Endothelial cell of umbilical vein (primary cell): ENCODE measurements at regions not wholly inside any gene's neighbourhood (a gene's known extent, or its start where the extent isn't known, plus 50 kb on each side); places are given as distances from the start of the nearest gene placed in this dataset.

Experiments used
- BruUV-seq: library from RNA; stranded (reverse); fragments of 400-500 nt; replicated peaks from 2 replicates; lab custom pipeline; 2021; lab: Mats Ljungman, UMichigan
- CTCF ChIA-PET: fragments of 300-600, 350-600 bp; sonication (Branson Sonifier 250); formaldehyde crosslinking; loops from one replicate; lab custom pipeline; 2021; ENCODE audit warnings: antibody characterized with exemption, inconsistent platforms; lab: Charles Lee
- POLR2A ChIA-PET: fragments of 300-600, 350-600 bp; sonication (Branson Sonifier 250); formaldehyde crosslinking; loops from one replicate; lab custom pipeline; 2021; ENCODE audit warnings: antibody characterized with exemption, inconsistent platforms; lab: Charles Lee
- DNase-seq: peaks from one replicate; pipeline ENCODE4 v3.0.0-alpha.2; 2011; ENCODE audit warnings: low read depth, low spot score
- FAIRE-seq: peaks from 2 replicates; lab custom pipeline; 2011; peaks lifted over from hg19 to GRCh38; lab: Jason Lieb, UNC
- H2AFZ ChIP-seq: 2 replicates; pipeline ENCODE4 v1.6.0; 2012; ENCODE audit warnings: low read depth, low read length, control low read depth, inconsistent platforms
- H3K27ac ChIP-seq: 2 replicates; pipeline ENCODE4 v1.5.1; 2011; ENCODE audit warnings: low read depth, mild to moderate bottlenecking, control low read depth, low read length, moderate library complexity; ENCODE audit not compliant: insufficient read depth
- H3K27me3 ChIP-seq, 2 experiments: 2 replicates each; pipeline versions ENCODE4 v1.6.0 to v1.6.1; 2011; ENCODE audit warnings: low read length in 2 of 2, mixed read lengths in 1 of 2; ENCODE audit not compliant: control insufficient read depth in 2 of 2, insufficient read depth in 2 of 2
- H3K36me3 ChIP-seq, 2 experiments: 2 replicates in 1 of 2; 3 replicates in 1 of 2; pipeline ENCODE4 v1.5.1; 2011; ENCODE audit warnings: low read length in 2 of 2, mild to moderate bottlenecking in 1 of 2, moderate library complexity in 1 of 2; ENCODE audit not compliant: control insufficient read depth in 2 of 2, insufficient read depth in 2 of 2; ENCODE audit errors: extremely low read depth in 1 of 2
- H3K4me1 ChIP-seq: 3 replicates; pipeline ENCODE4 v1.5.1; 2011; ENCODE audit warnings: mild to moderate bottlenecking, low read length; ENCODE audit not compliant: control insufficient read depth, insufficient read depth; ENCODE audit errors: extremely low read depth
- H3K4me2 ChIP-seq: 2 replicates; pipeline ENCODE4 v1.6.1; 2011; ENCODE audit warnings: low read length, control low read depth, mixed read lengths; ENCODE audit not compliant: insufficient read depth
- H3K4me3 ChIP-seq, 3 experiments: fragments of 200-600 bp in 1 of 3; sonication (generic), shearing (Covaris generic) in 1 of 3; replicated peaks in 1 of 3; 2 replicates each; pipeline ENCODE4 v1.5.1; 2011 to 2016; ENCODE audit warnings: control low read depth in 3 of 3, low read length in 3 of 3, mild to moderate bottlenecking in 2 of 3, inconsistent platforms in 1 of 3, low read depth in 1 of 3, moderate library complexity in 1 of 3; ENCODE audit not compliant: insufficient read depth in 1 of 3
- H3K79me2 ChIP-seq: 2 replicates; pipeline ENCODE4 v1.6.0; 2012; ENCODE audit warnings: low read length, inconsistent platforms; ENCODE audit not compliant: control insufficient read depth, insufficient read depth
- H3K9ac ChIP-seq: replicated peaks from 2 replicates; pipeline ENCODE3; 2011; ENCODE audit warnings: low read length, control low read depth; ENCODE audit not compliant: insufficient read depth; ENCODE audit errors: extremely low read depth
- H3K9me1 ChIP-seq: replicated peaks from 3 replicates; pipeline ENCODE4 v1.6.0; 2011; ENCODE audit warnings: mild to moderate bottlenecking, low read length; ENCODE audit not compliant: control insufficient read depth, insufficient read depth; ENCODE audit errors: extremely low read depth
- H3K9me3 ChIP-seq: replicated peaks from 2 replicates; pipeline ENCODE4 v1.5.1; 2012; ENCODE audit warnings: low read length, inconsistent platforms; ENCODE audit not compliant: control insufficient read depth, insufficient read depth
- H4K20me1 ChIP-seq: replicated peaks from 2 replicates; pipeline ENCODE3; 2011; ENCODE audit warnings: mild to moderate bottlenecking, low read length; ENCODE audit not compliant: control insufficient read depth, insufficient read depth; ENCODE audit errors: extremely low read depth
- FOS ChIP-seq: IDR thresholded peaks from 2 replicates; pipeline ENCODE4 v1.6.1; 2011; ENCODE audit warnings: mild to moderate bottlenecking, low read length, moderate library complexity, borderline replicate concordance; ENCODE audit not compliant: insufficient read depth
- GATA2 ChIP-seq: IDR thresholded peaks from 2 replicates; pipeline ENCODE4 v1.7.0; 2011; ENCODE audit warnings: low read depth, mild to moderate bottlenecking, moderate library complexity, mixed read lengths, low read length; ENCODE audit not compliant: insufficient read length, insufficient read depth
- JUN ChIP-seq: IDR thresholded peaks from 2 replicates; pipeline ENCODE4 v1.6.1; 2011; ENCODE audit warnings: borderline replicate concordance, low read depth; ENCODE audit not compliant: insufficient read length, insufficient read depth
- MYC ChIP-seq: IDR thresholded peaks from one replicate; pipeline ENCODE4 v1.6.1; 2011; ENCODE audit warnings: mild to moderate bottlenecking, low read depth, low read length
- POLR2A ChIP-seq: IDR thresholded peaks from 2 replicates; pipeline ENCODE4 v1.6.1; 2012; ENCODE audit warnings: low read depth, mild to moderate bottlenecking, control low read depth, low read length
- POLR2AphosphoS5 ChIP-seq: IDR thresholded peaks from 2 replicates; pipeline ENCODE4 v1.6.1; 2012; ENCODE audit warnings: low read depth, mild to moderate bottlenecking, control low read depth, low read length, moderate library complexity; ENCODE audit not compliant: insufficient read depth
- dilution Hi-C: fragments of 300-500 bp; cut with MboI; formaldehyde crosslinking; loops from one replicate; pipeline ENCODE4 v1.15.0; 2019; ENCODE audit warnings: low sequenced_read_pairs; ENCODE audit not compliant: extremely low pct_ligation_motif_present
- intact Hi-C: fragments of 100-400 bp; cut with micrococcal nuclease; formaldehyde crosslinking; loops from one replicate; pipeline ENCODE4 v1.10.0; 2022
- TF ChIP-seq, protein P1 (sequence below), 2 donors: IDR thresholded peaks; 1 replicate in 1 of 2; 2 replicates in 1 of 2; pipeline ENCODE4 v1.5.1; 2011; ENCODE audit warnings: low read length in 2 of 2, mild to moderate bottlenecking in 2 of 2, moderate library complexity in 2 of 2, control low read depth in 1 of 2, inconsistent platforms in 1 of 2, low read depth in 1 of 2; ENCODE audit not compliant: insufficient read depth in 1 of 2; ENCODE audit errors: extremely low read depth in 1 of 2
- TF ChIP-seq, protein P2 (sequence below): IDR thresholded peaks from 2 replicates; pipeline ENCODE4 v1.6.1; 2011; ENCODE audit not compliant: insufficient read depth, insufficient read length

DNA sequence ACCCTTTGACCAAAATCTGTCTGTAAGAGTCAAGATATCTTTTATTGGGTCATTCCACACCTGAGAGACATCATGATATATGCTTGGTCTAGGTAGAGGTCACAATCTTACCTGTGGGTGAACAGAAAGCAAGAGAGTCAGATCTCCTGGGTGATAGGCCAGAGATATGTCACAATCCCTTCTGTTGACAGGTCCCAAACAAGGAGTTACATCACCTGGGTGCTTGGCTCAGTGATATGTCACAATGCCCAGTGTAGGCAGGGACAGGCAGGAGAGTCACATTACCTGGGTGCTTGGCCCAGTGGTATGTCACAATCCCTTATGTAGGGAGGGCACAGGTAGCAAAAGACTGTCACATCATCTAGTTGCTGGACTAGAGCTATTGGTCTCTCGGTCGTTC lies 1991.2 kb downstream of the TP53TG3F start:
- H3K36me3 ChIP-seq = no peaks in the 10 kb centered on the region
- no peak overlapping the region for H3K27ac ChIP-seq
- H4K20me1 ChIP-seq = no peaks in the 10 kb centered on the region
- no peaks in the 10 kb centered on the region for H3K79me2 ChIP-seq
- ChIA-PET POLR2A (no interaction called here), CTCF (no interaction called here)
- no peak overlapping the region for H3K4me2 ChIP-seq
- dilution Hi-C loops = no loop called here
- BruUV-seq = no TSS peak
- H3K27me3 ChIP-seq = no peaks in the 10 kb centered on the region
- intact Hi-C loops = no loop called here
- TF ChIP-seq MYC = no peak
- no peak for TF ChIP-seq JUN
- TF ChIP-seq FOS = no peak
- TF ChIP-seq, protein P1, sequence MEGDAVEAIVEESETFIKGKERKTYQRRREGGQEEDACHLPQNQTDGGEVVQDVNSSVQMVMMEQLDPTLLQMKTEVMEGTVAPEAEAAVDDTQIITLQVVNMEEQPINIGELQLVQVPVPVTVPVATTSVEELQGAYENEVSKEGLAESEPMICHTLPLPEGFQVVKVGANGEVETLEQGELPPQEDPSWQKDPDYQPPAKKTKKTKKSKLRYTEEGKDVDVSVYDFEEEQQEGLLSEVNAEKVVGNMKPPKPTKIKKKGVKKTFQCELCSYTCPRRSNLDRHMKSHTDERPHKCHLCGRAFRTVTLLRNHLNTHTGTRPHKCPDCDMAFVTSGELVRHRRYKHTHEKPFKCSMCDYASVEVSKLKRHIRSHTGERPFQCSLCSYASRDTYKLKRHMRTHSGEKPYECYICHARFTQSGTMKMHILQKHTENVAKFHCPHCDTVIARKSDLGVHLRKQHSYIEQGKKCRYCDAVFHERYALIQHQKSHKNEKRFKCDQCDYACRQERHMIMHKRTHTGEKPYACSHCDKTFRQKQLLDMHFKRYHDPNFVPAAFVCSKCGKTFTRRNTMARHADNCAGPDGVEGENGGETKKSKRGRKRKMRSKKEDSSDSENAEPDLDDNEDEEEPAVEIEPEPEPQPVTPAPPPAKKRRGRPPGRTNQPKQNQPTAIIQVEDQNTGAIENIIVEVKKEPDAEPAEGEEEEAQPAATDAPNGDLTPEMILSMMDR (IDR thresholded peaks at IDR 0.05; ENCODE audit: extremely low read depth in 1 of 2, insufficient read depth in 1 of 2, low read depth in 1 of 2, low read length in 2 of 2) = no peak
- TF ChIP-seq POLR2A = no peak
- TF ChIP-seq GATA2 = no peak
- no peak for TF ChIP-seq POLR2AphosphoS5
- TF ChIP-seq, protein P2, sequence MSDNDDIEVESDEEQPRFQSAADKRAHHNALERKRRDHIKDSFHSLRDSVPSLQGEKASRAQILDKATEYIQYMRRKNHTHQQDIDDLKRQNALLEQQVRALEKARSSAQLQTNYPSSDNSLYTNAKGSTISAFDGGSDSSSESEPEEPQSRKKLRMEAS = no peak
- DNase-seq (no peak), FAIRE-seq (no peak)
- H2AFZ ChIP-seq = no peak overlapping the region
- H3K4me3 ChIP-seq = no peak overlapping the region
- peaks cover 16% of the 10 kb centered on the region for H3K9me3 ChIP-seq
- H3K9ac ChIP-seq = no peak overlapping the region
- no peaks in the 10 kb centered on the region for H3K4me1 ChIP-seq
- no peaks in the 10 kb centered on the region for H3K9me1 ChIP-seq
